Fibroblast of skin of left quadriceps (primary cell): ENCODE measurements at regions not wholly inside any gene's neighbourhood (a gene's known extent, or its start where the extent isn't known, plus 50 kb on each side); places are given as distances from the start of the nearest gene placed in this dataset.

ENCODE experiments used
- DNase-seq, 2 experiments: peaks; one replicate each; pipeline ENCODE4 v3.0.0-alpha.2; 2013; ENCODE audit warnings: low read depth in 2 of 2

DNA sequence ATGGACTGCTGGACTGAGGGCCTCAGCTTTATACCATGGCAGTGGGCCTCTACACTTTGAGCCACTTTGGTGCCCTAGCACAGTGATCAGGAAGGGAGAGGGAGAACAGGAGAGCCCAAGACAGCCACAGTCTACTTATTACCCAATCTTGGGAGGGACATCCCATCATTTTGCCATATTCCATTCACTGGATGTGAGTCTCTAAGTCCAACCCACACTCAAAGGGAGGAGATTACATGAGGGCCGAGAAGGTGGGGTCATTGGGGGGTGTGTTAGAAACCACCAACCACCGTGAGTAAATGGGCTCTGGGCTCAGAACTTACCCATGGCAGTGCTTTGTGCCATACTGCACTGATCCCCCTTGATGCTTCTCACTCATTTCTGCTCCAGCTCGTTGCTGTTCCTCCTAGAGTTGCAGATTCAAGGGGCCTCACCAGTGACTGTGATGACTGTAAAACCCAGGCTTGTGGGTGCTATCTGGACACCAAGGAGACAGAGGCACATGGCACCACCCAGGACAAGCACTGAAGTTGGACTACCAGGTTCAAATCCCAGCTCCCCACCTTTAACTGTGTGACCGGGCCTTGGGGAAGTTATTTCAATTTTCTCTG is 97.6 kb upstream of the RAB6C start:
- no peak for DNase-seq

DNA sequence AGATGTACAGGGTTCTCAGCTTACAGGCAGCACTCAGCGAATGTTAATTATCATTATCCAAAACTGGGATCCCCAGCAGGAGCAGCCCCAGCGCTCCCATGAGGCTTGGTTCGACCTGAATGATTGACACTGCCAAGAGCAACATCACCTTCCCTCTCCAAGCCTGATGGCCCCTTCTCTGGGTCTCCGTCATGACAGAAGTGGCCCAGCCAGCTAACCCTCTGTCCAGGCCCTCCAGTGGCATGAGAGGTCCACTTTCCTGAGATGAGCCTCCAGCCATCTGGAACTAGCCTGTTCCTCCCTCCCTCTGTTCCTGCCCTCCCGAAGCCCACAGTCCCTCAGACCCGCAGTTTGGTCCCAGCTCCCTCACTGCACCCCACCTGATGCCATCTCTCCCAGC is 97.0 kb upstream of the RAB6C start:
- no peak for DNase-seq

- no peak for DNase-seq
Observed at GRCh38 chr2:129883121-129883520, 96.3 kb upstream of the RAB6C start.

GRCh38 chr2:129884221-129884786 is 95.2 kb upstream of the RAB6C start:
- no peak for DNase-seq

DNA sequence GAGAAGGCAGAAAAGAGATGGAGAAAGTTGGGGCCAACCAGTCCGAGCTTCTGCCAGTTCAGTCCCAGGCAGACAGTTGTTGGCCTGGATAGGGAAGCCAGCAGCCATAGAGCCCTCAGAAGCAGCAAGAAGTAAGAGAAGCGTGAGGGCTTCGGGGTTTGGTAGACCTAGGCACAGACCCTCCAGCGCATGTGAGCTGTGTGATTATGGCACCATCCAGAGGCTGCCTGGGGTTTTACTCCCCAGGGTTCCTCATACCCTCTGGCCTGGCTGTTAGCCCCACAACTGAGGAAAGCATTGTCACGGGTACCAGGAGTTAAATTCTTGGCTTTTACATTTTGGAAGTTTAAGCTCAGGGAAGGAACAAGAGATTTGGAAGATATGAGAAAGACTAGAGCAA is 93.7 kb upstream of the RAB6C start:
- DNase-seq: no peak

- DNase-seq: no peak
Observed at GRCh38 chr2:129887688-129888266, 91.7 kb upstream of the RAB6C start.

GRCh38 chr2:129888461-129888860 is 91.0 kb upstream of the RAB6C start:
- DNase-seq: no peak

- peak; percentile 23 to 24 for DNase-seq
Observed at GRCh38 chr2:129888896-129889295, 90.6 kb upstream of the RAB6C start.

GRCh38 chr2:129891341-129892320 is 87.8 kb upstream of the RAB6C start:
- DNase-seq: no peak

- no peak for DNase-seq
Observed at GRCh38 chr2:129892360-129892759, 87.1 kb upstream of the RAB6C start.

- no peak for DNase-seq
Observed at GRCh38 chr2:129892773-129893172, 86.7 kb upstream of the RAB6C start.

- DNase-seq: no peak
Observed at GRCh38 chr2:129893244-129893643, 86.2 kb upstream of the RAB6C start.

DNA sequence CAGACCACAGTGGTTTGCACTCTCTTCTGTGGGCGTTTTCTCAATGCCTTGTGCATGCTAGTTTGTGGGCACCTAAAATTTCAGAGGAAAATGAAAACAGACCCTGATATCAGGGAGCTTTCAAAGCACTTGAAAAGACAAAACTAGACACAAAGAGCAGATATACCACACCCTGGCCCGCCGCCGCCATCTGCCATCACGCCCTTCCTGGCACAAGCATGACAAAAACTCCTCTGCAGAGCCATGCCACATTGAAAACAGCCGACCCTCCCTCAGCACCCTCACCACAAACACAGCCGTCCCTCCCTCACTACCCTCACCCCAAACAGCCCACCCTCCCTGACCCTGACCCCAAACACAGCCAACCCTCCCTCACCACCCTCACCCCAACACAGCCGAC is 84.8 kb upstream of the RAB6C start:
- DNase-seq: no peak

DNA sequence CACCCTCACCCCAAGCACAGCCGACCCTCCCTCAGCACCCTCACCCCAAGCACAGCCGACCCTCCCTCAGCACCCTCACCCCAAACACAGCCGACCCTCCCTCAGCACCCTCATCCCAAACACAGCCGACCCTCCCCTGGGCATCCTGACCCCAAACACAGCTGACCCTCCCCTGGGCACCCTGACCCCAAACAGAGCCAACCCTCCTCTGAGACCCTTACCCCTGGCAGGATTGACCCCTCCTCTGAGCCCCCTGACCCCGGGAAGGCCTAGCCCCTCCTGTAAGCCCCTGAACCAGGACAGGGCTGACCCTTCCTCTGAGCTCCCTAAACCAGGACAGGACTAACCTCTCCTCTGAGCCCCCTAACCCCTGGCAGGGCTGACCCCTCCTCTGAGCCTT is 84.4 kb upstream of the RAB6C start:
- no peak for DNase-seq

GRCh38 chr2:129895526-129896082 is 83.9 kb upstream of the RAB6C start:
- DNase-seq: no peak

DNA sequence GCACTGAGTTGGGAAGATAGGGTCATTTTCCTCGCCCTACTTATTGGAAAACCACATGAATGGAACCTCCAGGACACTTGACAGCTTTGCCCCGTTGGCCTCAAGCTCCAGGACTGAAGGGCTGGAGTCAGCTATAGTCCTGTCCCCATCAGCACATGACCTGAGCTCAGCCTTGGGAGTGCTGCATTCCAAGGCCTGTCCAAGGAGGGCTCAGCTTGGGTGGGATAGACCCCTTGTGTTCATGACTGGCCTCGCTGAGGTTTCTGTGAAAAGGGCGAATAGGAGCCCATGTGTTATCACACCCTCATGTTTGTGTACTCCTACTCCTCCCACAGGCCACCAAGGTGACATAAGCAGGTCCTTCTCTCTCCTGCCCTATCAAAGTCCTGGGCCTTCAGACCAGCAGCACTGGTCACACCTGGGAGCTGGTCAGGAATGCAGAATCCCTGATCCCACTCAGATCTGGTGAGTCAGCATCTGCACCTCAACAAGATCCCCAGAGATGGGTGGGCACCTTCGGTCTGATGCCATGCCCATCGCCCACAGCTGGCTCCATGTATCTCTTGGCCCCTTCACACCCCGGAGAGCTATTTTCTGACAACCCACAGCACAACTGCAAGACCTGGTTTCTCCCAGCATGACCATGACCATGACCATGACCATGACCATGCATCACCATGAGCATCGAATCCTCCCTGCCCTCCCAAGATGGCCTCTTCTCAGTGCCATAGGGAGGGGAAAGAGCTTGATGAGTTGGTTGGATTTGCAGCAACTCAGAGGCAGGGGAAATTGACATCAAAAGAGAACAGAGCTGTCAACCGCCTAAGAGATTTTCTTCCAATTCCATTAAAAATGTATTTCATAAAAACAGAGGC is 83.0 kb upstream of the RAB6C start:
- no peak for DNase-seq

DNA sequence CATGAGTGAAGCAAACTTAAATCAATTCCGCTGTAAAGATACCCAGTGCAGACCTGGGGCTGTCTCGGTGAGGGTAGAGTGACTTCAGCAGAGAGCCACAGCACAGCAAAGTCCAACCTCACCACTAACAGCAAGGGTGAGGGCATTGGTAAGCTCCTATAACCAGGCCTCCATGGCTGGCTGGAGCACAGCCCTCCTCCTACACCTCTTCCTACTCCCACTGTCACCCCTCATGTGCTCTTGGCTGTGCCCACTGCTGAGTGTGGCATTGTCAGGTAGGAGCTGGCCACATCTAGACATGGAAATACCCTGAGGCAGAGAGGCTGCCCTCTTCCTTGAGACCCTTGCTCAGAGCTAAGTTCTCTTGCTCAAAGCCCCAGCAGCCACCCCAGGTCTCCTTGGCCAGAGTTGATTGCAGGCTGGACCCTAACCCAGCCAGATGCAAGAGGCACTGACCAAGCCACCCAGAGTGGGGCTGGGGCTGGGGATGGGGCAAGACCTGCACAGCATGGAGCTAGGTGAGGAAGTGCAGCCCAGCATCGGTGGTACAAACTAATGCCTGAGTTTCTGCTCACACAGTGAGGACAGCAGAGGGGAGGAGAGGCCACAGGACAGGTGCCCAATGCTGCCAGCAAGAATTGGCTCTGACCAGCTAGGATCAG is 77.6 kb upstream of the RAB6C start:
- no peak for DNase-seq

- DNase-seq: no peak
Observed at GRCh38 chr2:129902731-129903585, 76.5 kb upstream of the RAB6C start.

DNA sequence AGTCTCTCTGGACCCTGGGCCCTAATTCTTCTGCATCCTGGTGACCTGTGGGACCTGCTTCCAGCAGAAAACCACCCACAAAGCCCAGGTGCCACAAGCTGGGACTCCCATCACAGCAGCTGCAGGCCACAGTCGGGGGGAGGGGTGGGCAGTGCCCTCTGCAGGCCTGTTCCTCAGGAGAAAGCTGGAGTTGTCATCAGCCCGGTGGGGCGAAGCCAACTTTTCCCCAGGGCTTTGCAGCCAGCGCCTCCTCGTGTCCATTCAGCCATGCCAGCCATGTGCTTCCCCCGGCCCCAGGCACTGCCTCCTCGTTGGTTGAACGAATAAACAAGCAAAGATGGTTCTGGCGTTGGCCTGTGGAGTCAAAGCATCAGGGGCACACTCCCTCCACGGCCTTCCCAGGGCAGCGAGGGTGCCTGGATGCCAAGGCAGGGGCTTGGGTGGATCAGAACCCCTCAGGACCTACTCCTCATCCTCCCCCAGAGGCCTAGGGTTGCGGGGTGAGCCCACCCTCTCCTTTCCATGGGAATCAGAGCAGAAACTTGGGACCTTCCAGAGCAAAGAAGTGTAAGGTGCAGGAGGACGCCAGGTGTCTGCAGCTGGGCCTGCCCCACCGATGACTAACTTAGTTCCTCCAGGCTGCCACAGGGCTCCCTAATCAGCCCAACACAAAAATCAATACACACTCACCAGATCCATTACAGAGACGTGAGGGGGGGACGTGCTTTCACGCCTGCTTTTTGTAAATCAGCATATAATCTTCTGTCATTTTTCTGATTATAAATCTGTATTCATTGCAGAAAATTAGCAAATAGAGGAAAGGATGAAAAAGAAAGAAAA is 75.7 kb upstream of the RAB6C start:
- DNase-seq: no peak
